K562 (cell line): ENCODE measurements at regions not wholly inside any gene's neighbourhood (a gene's known extent, or its start where the extent isn't known, plus 50 kb on each side); places are given as distances from the start of the nearest gene placed in this dataset.

Experiments
- ATAC-seq: fragments of 200-7000 bp; cut with Tn5 transposase; 3 replicates; pipeline ENCODE4 v1.9.1; 2020; ENCODE audit warnings: moderate library complexity
- BruUV-seq: library from RNA; stranded (reverse); fragments of 400-500 nt; replicated peaks from 2 replicates; lab custom pipeline; 2021; lab: Mats Ljungman, UMichigan
- CTCF ChIA-PET: fragments of 300-600 bp; formaldehyde crosslinking; extraction: SDS; loops from one replicate; lab custom pipeline; 2021; ENCODE audit warnings: low intra/inter-chr PET ratio; lab: Yijun Ruan, JAX
- POLR2A ChIA-PET: fragments of 300-600, 350-650 bp; sonication (Branson Sonifier 250); formaldehyde crosslinking; extraction: SDS; loops from one replicate; lab custom pipeline; 2021; ENCODE audit warnings: antibody characterized with exemption, inconsistent platforms; lab: Yijun Ruan, JAX
- DNase-seq, 4 experiments: peaks; one replicate each; pipeline versions ENCODE4 v3.0.0 to v3.0.0-alpha.2; 2011 to 2018; ENCODE audit warnings: low spot score in 3 of 4, mixed read lengths in 3 of 4; ENCODE audit errors: extremely low read depth in 1 of 4
- FAIRE-seq: peaks from 2 replicates; lab custom pipeline; 2011; peaks lifted over from hg19 to GRCh38; lab: Jason Lieb, UNC
- H2AFZ ChIP-seq: 2 replicates; pipeline ENCODE4 v1.6.0; 2011; ENCODE audit warnings: low read depth, low read length, control low read depth, inconsistent platforms
- H3K27ac ChIP-seq: fragments of 200-600 bp; 3 replicates; pipeline ENCODE4 v1.8.0; 2011; ENCODE audit warnings: low read depth, mild to moderate bottlenecking, control low read depth, inconsistent platforms, low read length, moderate library complexity, mixed read lengths; ENCODE audit errors: extremely low read depth
- H3K27me3 ChIP-seq, 2 experiments: fragments of 300-600 bp in 1 of 2; 2 replicates in 1 of 2; 3 replicates in 1 of 2; pipeline versions ENCODE4 v1.6.0 to v1.8.0; 2011; ENCODE audit warnings: inconsistent platforms in 2 of 2, low read length in 2 of 2, mild to moderate bottlenecking in 1 of 2, mixed read lengths in 1 of 2, moderate library complexity in 1 of 2; ENCODE audit not compliant: control insufficient read depth in 2 of 2, insufficient read depth in 2 of 2
- H3K36me3 ChIP-seq: fragments of 300-600 bp; 3 replicates; pipeline ENCODE4 v1.8.0; 2011; ENCODE audit warnings: mild to moderate bottlenecking, low read length, inconsistent platforms; ENCODE audit not compliant: control insufficient read depth, insufficient read depth
- H3K4me1 ChIP-seq, 2 experiments: fragments of 200-600 bp in 1 of 2; replicated peaks in 1 of 2; 2 replicates in 1 of 2; 3 replicates in 1 of 2; pipeline versions ENCODE4 v1.5.1 to v1.8.0; 2011; ENCODE audit warnings: inconsistent platforms in 2 of 2, low read length in 2 of 2, mild to moderate bottlenecking in 1 of 2, mixed read lengths in 1 of 2, moderate library complexity in 1 of 2; ENCODE audit not compliant: control insufficient read depth in 2 of 2, insufficient read depth in 2 of 2
- H3K4me2 ChIP-seq: 2 replicates; pipeline ENCODE4 v1.6.1; 2011; ENCODE audit warnings: low read length, control low read depth, inconsistent platforms, mixed read lengths; ENCODE audit not compliant: insufficient read depth
- H3K4me3 ChIP-seq: fragments of 200-600 bp; sonication (generic), shearing (Covaris generic); 2 replicates; pipeline ENCODE4 v1.5.1; 2016; ENCODE audit warnings: control low read depth, inconsistent platforms
- H3K79me2 ChIP-seq: fragments of 200-600 bp; 3 replicates; pipeline ENCODE4 v1.8.0; 2011; ENCODE audit warnings: low read length, inconsistent platforms; ENCODE audit not compliant: control insufficient read depth, insufficient read depth
- H3K9ac ChIP-seq, 2 experiments: 2 replicates each; pipeline versions ENCODE4 v1.6.0 to v1.6.1; 2011; ENCODE audit warnings: low read depth in 2 of 2, low read length in 2 of 2, control low read depth in 1 of 2, inconsistent platforms in 1 of 2, mild to moderate bottlenecking in 1 of 2, mixed read lengths in 1 of 2; ENCODE audit not compliant: insufficient read depth in 1 of 2
- H3K9me1 ChIP-seq: one replicate; pipeline ENCODE4 v1.6.0; 2011; ENCODE audit warnings: inconsistent platforms, mild to moderate bottlenecking, low read length, moderate library complexity; ENCODE audit not compliant: control insufficient read depth, insufficient read depth
- H3K9me3 ChIP-seq: replicated peaks from 2 replicates; pipeline ENCODE4 v1.5.1; 2011; ENCODE audit warnings: low read depth, low read length, inconsistent platforms; ENCODE audit not compliant: control insufficient read depth, insufficient read depth
- H4K20me1 ChIP-seq: replicated peaks from 2 replicates; pipeline ENCODE4 v1.6.1; 2011; ENCODE audit warnings: low read length, inconsistent platforms, mixed read lengths; ENCODE audit not compliant: control insufficient read depth, insufficient read depth
- ASH1L ChIP-seq: fragments of 450-650 bp; IDR thresholded peaks from 2 replicates; pipeline ENCODE4 v1.6.1; 2018; ENCODE audit warnings: borderline replicate concordance, mild to moderate bottlenecking, low read depth; ENCODE audit not compliant: partially characterized antibody
- ATF4 ChIP-seq: fragments of 450-650 bp; formaldehyde crosslinking; IDR thresholded peaks from 2 replicates; pipeline ENCODE4 v1.4.0; 2022; ENCODE audit warnings: mild to moderate bottlenecking, moderate library complexity
- ATF7 ChIP-seq: fragments of 450-650 bp; IDR thresholded peaks from 2 replicates; pipeline ENCODE4 v1.7.1; 2014; ENCODE audit warnings: mild to moderate bottlenecking, moderate library complexity
- CGGBP1 ChIP-seq: fragments of 250-450 bp; sonication (Bioruptor Pico); IDR thresholded peaks from 2 replicates; pipeline ENCODE4 v1.9.0; 2021; ENCODE audit warnings: mild to moderate bottlenecking
- CHD1 ChIP-seq: fragments of 200-600 bp; sonication (generic); IDR thresholded peaks from one replicate; pipeline ENCODE4 v1.6.1; 2012; ENCODE audit warnings: mild to moderate bottlenecking, moderate library complexity, low read length, inconsistent platforms
- CUX1 ChIP-seq: fragments of 200-800 bp; sonication (Bioruptor generic); IDR thresholded peaks from 2 replicates; pipeline ENCODE4 v1.6.1; 2016; ENCODE audit warnings: missing genetic modification characterization, missing compliant biosample characterization
- HSF4 ChIP-seq: fragments of 250-450 bp; sonication (Bioruptor Pico); IDR thresholded peaks from 2 replicates; pipeline ENCODE4 v2.1.2; 2022; ENCODE audit warnings: mild to moderate bottlenecking, moderate library complexity, borderline replicate concordance
- KAT2B ChIP-seq: IDR thresholded peaks from one replicate; pipeline ENCODE4 v1.6.1; 2012; ENCODE audit warnings: low read depth, mild to moderate bottlenecking, control low read depth, inconsistent platforms, low read length, moderate library complexity
- KDM5B ChIP-seq: fragments of 200-600 bp; sonication (generic); IDR thresholded peaks from 2 replicates; pipeline ENCODE4 v1.6.1; 2012; ENCODE audit warnings: low read depth, mild to moderate bottlenecking, moderate library complexity, low read length, control low read depth, inconsistent platforms; ENCODE audit not compliant: insufficient replicate concordance
- RFX7 ChIP-seq: fragments of 250-450 bp; sonication (Bioruptor Pico); IDR thresholded peaks from 2 replicates; pipeline ENCODE4 v1.5.1; 2021; ENCODE audit warnings: mild to moderate bottlenecking
- RUNX1 ChIP-seq: sonication (generic); IDR thresholded peaks from 2 replicates; pipeline ENCODE4 v1.6.1; 2016; ENCODE audit warnings: antibody characterized with exemption, low read depth
- ZNF696 ChIP-seq: fragments of 250-450 bp; sonication (Bioruptor Pico); conservative IDR thresholded peaks from 2 replicates; pipeline ENCODE4 v1.4.0; 2020; ENCODE audit warnings: mild to moderate bottlenecking, moderate library complexity
- WGBS: fragments of 100-300 bp; shearing (Covaris generic); methylation state at CpG from one replicate; pipeline ENCODE4 v1.1.6; 2016; ENCODE audit warnings: low coverage, mixed read lengths; ENCODE audit not compliant: insufficient coverage; ENCODE audit errors: missing lambda C conversion rate; 5-methylcytosine and 5-hydroxymethylcytosine counted together
- in situ Hi-C: fragments of 300-500 bp; cut with MboI; formaldehyde crosslinking; loops from 4 replicates; pipeline ENCODE4 v1.15.0; 2018; ENCODE audit warnings: inconsistent platforms, mixed read lengths
- intact Hi-C: fragments of 100-400 bp; cut with micrococcal nuclease; formaldehyde crosslinking; loops from 2 replicates; pipeline ENCODE4 v1.14.2; 2022

- BruUV-seq = no TSS peak
- no peaks in the 10 kb centered on the region for H3K9me3 ChIP-seq
- ChIA-PET CTCF (no interaction called here), POLR2A (no interaction called here)
- no peak overlapping the region for H3K27ac ChIP-seq
- no peaks in the 10 kb centered on the region for H3K36me3 ChIP-seq
- no peaks in the 10 kb centered on the region for H3K27me3 ChIP-seq
- no peak overlapping the region for H3K9ac ChIP-seq
- in situ Hi-C loops = no loop called here
- H3K79me2 ChIP-seq = no peaks in the 10 kb centered on the region
- no peak for TF ChIP-seq ATF4 (CRISPR knock-in tag)
- no peak for TF ChIP-seq ATF7
- no peak for TF ChIP-seq ZNF696
- no peak for TF ChIP-seq CHD1
- TF ChIP-seq KAT2B = no peak
- TF ChIP-seq CUX1 (CRISPR knock-in tag) = no peak
- TF ChIP-seq CGGBP1 = no peak
- TF ChIP-seq RUNX1 = no peak
- no peak for TF ChIP-seq RFX7
- no peak for TF ChIP-seq ASH1L
- no peak for TF ChIP-seq KDM5B
- no peak for TF ChIP-seq HSF4 (CRISPR knock-in tag)
- H2AFZ ChIP-seq = no peak overlapping the region
- WGBS = 2% methylated on average over 3 of the region's 3 CpGs
- no peak for ATAC-seq
- no peak overlapping the region for H3K4me2 ChIP-seq
- no peak overlapping the region for H3K4me3 ChIP-seq
- H4K20me1 ChIP-seq = no peaks in the 10 kb centered on the region
- no peak for FAIRE-seq
- intact Hi-C loops = no loop called here
- H3K9me1 ChIP-seq = no peaks in the 10 kb centered on the region
- no peak for DNase-seq
- H3K4me1 ChIP-seq = no peaks in the 10 kb centered on the region
Measured at GRCh38 chr12:58323676-58324075, 382.3 kb downstream of the ATP23 start.
